GM18517 (cell line): ENCODE measurements at regions not wholly inside any gene's neighbourhood (a gene's known extent, or its start where the extent isn't known, plus 50 kb on each side); places are given as distances from the start of the nearest gene placed in this dataset.

Experiments
- ATAC-seq: cut with Tn5 transposase; IDR thresholded peaks from one replicate; pipeline ENCODE4 v1.9.1; 2021; ENCODE audit warnings: mild to moderate bottlenecking, moderate library complexity; ENCODE audit not compliant: unreplicated experiment

DNA sequence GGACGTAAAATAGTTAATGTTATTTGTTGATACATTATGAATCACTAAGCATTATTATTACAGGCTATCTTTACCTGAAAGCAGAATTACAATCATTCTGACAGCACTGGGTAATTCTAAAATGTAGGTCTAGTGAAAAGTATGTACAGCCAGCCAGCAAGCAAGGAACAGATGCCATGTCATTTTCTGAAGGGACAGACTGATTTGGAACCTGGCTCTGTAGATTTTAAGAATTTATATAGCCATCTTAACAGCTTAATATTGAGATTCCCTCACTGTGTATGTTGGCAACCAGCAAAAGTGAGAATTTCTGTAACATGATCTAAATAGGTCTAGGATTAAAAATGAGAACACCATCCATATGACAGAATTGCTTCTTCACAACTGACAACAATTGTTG lies 359.4 kb downstream of the ZIC4 start:
- no peak for ATAC-seq

DNA sequence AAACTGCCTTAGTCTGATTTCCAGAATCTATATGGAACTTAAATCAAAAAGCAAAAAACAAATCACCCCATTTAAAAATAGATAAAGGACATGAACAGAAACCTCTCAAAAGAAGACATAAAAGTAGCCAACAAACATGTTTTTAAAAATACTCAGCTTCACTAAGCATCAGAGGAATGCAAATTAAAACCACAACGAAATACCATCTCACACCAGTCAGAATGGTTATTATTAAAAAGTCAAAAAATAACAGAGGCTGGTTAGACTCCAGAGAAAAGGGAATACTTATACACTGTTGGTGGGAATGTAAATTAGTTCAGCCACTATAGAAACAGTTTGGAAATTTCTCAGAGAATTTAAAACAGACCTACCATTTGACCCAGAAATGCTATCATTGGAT lies 367.9 kb downstream of the ZIC4 start:
- no peak for ATAC-seq

GRCh38 chr3:147034359-147034758 lies 372.0 kb downstream of the ZIC4 start:
- ATAC-seq, result no peak

- ATAC-seq, result no peak
Measured at GRCh38 chr3:147030274-147030673, 376.1 kb downstream of the ZIC4 start.

DNA sequence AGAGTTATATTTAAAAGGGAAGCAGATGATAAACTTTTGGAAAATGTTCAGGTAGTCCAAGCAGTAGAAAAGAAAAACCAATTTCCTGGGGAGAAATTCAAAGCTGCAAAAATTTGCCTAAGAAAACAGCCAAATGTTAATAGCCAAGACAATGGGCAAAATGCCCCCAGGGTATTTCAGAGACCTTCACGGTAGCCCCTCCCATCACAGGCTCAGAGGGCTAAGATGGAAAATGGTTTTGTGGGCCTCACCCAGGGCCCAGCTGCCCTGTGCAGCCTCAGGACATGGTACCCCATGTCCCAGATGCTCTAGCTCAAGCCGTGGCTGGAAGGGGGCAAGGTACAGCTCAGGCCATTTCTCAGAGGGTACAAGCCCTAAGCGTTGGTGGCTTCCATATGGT lies 391.0 kb downstream of the ZIC4 start:
- ATAC-seq, result no peak

- ATAC-seq, result no peak
Measured at GRCh38 chr3:147008886-147009285, 397.5 kb downstream of the ZIC4 start.

- ATAC-seq, result no peak
Measured at GRCh38 chr3:147008458-147008857, 397.9 kb downstream of the ZIC4 start.

DNA sequence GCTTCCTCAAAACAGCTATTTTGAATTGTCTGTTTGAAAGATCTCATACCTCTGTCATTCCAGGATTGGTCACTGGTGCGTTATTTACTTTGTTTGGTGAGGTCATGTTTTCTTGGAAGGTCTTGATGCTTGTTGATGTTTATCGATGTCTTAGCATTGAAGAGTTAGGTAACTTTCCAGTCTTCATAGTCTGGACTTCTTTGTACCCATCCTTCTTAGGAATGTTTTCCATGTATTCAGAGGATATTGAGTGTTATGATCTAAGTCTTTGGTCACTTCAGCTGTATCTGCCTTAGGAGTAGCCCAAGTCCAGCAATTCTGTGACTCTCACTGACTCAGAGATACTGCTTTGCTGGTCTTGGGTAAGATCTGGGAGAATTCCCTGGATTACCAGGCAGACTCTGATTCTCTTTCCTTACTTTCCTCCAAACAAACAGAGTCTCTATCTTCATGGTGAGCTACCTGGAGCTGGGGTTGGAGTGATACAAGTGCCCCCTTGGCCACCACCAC lies 398.6 kb downstream of the ZIC4 start:
- ATAC-seq, result no peak

DNA sequence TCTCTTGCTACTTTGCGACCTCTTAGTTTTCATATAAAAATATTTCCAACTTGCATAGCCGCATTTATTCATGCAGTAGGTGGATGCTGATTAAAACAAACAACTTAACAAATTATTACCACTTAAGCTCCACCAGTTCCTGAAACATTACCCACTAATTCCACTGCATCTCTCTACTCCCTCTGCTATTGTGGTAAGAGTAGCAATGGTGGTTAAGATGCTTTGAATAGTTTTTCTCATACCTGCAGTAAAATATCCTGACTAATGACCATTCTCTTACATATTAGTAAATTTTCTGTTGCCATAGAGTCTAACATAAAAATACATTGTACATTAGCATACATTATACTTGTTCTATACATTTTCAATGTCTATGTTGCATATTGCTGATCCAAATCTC lies 397.6 kb upstream of the PLSCR5 start:
- no peak for ATAC-seq

DNA sequence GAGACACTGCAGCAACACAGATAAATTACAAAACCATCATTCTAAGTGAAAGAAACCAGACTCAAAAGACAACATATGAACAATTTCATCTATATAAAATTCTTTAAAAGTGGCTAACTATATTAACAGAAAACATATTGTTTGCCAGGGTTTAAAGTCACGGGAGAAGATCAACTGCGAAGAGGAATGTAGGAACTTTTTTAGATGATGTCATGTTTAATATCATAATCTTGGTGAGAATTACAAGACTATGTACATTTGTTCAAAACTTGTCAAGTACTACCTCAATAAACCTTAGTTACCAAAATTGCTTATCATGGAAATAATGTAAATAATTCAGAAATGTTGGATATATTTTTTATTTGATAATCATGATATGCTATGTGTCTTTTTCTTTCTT lies 395.1 kb upstream of the PLSCR5 start:
- no peak for ATAC-seq

GRCh38 chr3:146991907-146992306 lies 386.8 kb upstream of the PLSCR5 start:
- no peak for ATAC-seq

DNA sequence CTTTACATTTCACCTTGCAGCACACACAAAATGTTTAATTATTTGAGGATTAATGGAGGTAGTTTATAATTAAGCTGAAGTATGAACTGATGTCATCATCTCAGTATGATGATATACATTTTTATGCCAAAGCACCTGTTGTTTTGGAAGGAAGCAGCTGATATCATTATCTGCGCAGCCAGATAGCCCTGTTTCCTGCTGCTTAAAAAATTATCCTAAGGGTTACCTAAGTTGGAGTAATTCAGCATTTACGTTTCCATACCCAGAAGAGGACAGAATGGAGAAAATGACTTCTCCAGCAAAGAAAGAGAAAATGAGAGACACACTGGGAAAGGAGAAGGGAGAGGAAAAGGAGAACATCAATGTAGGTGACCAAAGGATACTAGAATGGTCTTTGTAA lies 370.3 kb upstream of the PLSCR5 start:
- ATAC-seq, result no peak

DNA sequence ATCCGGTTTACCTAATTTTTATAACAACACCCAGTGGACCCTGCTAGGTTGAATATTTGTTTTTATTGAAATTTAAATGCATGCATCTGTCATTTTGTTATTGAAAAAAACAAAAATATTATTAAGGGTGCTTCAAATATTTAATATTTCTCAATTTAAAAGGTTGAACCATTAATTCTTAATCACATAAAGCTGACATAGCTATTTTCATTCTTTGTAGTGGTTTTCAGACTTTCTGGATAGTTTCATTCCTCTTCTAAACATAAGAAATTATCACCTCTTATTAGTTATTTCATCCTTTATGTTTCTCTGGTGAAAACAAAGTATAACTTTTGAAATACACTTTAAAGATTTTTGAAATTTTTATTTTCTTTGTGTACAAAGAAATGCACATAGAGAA lies 369.9 kb upstream of the PLSCR5 start:
- no peak for ATAC-seq

DNA sequence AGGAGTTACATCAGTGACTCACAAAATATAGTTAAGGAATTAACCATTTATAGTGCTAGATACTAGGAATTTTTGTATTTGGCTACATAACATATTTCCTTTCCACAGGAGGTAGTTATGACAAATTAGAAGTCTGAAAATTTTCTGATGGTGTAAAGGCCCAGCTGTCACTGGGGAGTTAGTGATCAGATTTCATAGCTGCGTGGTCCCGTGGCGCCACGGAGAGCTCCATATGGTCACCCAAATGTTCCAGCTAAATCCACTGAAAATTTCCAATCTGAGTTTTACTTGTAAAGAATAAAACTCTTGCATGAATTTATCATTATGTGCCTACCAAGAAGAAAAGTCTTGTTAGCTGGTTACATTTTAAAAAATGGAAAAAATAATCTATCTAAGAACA lies 368.9 kb upstream of the PLSCR5 start:
- ATAC-seq, result no peak

DNA sequence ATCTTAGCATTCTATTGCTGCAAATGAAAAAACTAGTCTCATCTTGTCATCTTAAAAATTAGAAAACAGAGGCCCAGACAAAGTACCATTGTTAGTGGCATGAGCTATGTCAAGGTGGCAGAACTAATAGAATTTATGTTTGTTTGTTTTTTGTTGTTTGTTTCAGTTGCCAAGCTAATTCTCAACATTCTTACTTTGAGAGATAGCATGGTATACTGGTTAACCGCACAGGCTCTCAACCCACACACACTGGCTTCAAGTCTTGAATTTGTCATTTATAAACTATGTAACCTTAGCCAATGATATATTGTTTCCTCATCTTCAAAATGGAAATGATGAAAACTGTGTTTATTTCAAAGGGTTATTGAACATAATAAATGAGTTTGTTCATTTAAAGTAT lies 367.6 kb upstream of the PLSCR5 start:
- no peak for ATAC-seq

DNA sequence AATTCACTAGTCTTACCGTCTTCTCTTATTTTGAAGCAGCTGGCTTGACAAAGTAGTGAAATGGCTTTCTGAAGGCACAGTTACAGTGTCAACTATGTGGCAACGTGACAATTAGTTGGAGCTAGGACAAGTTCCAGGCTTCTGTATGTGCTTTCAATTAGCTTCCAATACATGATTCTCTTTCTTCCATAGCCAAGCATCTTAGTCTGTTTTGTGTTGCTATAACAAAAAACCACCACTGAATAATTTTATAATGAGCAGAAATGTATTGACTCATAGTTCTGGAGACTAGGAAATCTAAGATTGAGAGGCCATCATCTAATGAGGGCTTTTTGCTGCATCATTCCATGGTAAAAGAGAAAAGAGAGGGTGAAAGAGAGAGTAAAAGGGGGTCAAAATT lies 365.1 kb upstream of the PLSCR5 start:
- ATAC-seq, result no peak

DNA sequence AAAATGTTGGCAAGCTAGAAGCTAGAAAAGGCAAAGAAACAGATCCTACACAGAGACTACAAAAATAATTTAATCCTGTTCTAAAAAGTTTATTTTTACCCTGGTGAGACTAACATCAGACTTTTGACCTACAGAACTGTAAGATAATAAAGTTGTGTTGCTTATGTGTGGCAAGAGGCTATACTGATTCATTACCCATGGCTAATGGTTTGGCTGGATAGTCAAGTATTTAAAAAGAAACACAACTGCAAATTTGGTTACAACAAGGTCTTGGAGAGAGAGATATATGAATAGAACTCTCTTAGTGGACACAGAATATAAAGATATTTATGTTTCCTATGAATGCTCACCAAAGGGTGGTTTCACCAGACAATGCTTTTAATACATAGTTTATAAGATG lies 364.2 kb upstream of the PLSCR5 start:
- ATAC-seq, result no peak

DNA sequence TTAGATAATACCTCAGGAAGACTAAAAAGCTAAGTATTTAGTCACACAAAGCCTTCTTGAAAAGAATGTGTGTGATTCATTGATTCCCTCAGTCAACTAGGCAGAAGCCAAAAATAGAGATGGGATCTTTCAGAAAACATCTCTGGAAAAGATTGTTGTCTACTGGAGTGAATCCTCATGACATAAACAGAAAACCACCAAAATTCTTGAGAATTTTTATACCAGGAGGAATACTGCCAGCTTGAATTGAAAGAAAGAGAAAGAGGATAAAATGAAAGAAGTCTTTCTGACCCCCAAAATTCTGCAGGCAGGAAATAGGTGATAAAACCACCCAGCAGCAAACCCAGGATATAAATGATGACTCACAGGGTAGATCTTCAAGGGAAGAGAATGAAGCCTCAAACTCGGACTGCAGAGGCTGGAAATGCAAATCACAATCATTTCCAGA lies 363.1 kb upstream of the PLSCR5 start:
- no peak for ATAC-seq

GRCh38 chr3:146967783-146968182 lies 362.6 kb upstream of the PLSCR5 start:
- no peak for ATAC-seq

GRCh38 chr3:146966124-146966523 lies 361.0 kb upstream of the PLSCR5 start:
- no peak for ATAC-seq

DNA sequence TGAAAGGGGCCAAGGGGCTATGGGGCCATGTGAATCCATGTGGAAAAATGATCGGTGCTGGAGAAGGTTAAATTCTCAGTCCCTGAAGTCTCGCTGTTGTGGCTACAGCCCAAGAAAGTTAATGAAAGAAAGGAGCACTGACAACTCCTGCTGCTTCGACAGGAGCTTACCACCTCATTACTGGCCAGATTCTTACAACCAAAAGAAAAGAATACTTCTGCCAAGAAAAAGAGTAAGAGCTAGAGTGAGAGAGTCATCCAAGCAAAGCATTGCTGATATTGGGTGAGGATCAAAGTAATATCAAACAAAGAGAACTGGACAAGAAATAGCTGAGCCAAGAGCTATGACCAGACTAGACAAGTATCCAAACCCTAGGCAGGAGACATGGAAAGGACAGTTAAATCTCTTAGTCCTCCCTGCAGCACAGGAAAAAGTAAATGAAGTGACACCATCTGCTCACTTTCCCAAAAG lies 348.4 kb upstream of the PLSCR5 start:
- no peak for ATAC-seq

- ATAC-seq, result no peak
Measured at GRCh38 chr3:146948985-146949384, 343.8 kb upstream of the PLSCR5 start.

GRCh38 chr3:146948186-146948585 lies 343.0 kb upstream of the PLSCR5 start:
- ATAC-seq, result no peak

DNA sequence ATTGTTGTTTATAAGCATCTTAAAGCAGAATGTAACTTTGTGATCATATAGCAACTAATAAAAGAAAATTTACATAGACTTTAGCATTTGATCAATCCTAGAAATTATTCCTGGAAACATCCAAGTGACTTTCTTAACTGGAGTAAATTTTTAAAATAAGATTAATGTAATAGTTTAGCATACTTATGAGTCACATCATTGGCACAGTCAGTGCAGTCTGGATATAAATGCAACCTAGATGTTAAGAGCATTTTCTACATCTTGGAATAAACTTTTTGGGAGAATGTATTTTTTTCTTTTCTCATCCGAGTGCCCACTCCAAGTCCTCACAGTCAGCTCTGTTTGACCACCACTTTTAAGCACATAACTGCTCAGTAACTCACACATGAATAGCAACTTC lies 324.6 kb upstream of the PLSCR5 start:
- no peak for ATAC-seq
